Upper lobe of left lung (tissue), 4 donors: ENCODE measurements at regions not wholly inside any gene's neighbourhood (a gene's known extent, or its start where the extent isn't known, plus 50 kb on each side); places are given as distances from the start of the nearest gene placed in this dataset.

Experiments
- POLR2A ChIP-seq, 4 donors: fragments of 450-650 bp; IDR thresholded peaks; one replicate each; pipeline ENCODE4 v1.5.1; 2016 to 2017; ENCODE audit warnings: antibody characterized with exemption in 4 of 4, mild to moderate bottlenecking in 2 of 4
- TF ChIP-seq, protein P1 (sequence below), 6 experiments: fragments of 450-650 bp in 4 of 6; fragments of 200-600 bp in 2 of 6; sonication (generic) in 2 of 6; IDR thresholded peaks; one replicate each; pipeline ENCODE4 v1.5.1; 2016 to 2019; ENCODE audit warnings: antibody characterized with exemption in 6 of 6

DNA sequence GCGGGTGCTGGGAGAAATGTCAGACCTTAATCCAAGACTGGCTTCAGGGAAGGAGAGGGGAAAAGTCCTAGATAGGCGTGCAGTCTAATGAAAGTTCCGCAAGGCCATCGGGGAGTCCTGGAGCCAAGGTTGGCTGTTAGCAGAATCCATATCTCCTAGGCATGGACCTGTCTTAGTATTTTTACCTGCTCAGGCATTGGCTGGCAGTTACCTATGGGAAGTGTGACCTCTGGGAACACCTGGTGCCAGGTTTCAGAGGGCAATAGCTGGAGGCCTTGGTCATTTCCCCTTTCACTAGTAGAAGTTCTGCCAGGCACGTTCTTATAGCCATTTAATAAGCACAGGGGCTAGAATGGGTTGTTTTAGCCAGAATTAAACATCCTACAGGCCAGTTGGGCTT lies 330.8 kb upstream of the SEMA6D start:
- TF ChIP-seq, protein P1, sequence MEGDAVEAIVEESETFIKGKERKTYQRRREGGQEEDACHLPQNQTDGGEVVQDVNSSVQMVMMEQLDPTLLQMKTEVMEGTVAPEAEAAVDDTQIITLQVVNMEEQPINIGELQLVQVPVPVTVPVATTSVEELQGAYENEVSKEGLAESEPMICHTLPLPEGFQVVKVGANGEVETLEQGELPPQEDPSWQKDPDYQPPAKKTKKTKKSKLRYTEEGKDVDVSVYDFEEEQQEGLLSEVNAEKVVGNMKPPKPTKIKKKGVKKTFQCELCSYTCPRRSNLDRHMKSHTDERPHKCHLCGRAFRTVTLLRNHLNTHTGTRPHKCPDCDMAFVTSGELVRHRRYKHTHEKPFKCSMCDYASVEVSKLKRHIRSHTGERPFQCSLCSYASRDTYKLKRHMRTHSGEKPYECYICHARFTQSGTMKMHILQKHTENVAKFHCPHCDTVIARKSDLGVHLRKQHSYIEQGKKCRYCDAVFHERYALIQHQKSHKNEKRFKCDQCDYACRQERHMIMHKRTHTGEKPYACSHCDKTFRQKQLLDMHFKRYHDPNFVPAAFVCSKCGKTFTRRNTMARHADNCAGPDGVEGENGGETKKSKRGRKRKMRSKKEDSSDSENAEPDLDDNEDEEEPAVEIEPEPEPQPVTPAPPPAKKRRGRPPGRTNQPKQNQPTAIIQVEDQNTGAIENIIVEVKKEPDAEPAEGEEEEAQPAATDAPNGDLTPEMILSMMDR (IDR thresholded peaks at IDR 0.05): no peak
- no peak for TF ChIP-seq POLR2A (IDR thresholded peaks at IDR 0.05)
